Muscle of back (tissue), 3 donors: ENCODE measurements at regions not wholly inside any gene's neighbourhood (a gene's known extent, or its start where the extent isn't known, plus 50 kb on each side); places are given as distances from the start of the nearest gene placed in this dataset.

Experiments used
- DNase-seq, 3 donors: peaks; one replicate each; pipeline versions ENCODE4 v3.0.0 to v3.0.0-alpha.2; 2013

DNA sequence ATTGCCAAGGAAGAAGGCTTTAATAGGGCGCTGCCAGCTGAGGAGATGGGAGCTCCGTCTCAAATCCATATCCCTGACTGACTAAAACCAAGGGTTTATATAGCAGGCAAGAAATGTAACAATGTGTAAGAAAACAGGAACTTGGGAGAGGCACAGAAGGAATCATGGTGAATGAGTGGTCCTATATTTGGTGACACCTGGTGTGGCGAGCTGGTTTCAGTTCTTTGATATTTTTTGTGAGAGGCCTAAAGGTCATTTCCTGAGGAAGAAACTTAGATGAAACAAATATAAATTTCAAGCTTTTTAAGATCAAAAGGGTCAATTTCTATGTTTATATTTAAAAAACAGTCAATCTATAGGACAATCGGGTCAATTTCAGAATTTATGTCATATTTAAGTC lies 826.3 kb downstream of the SLITRK6 start:
- DNase-seq = no peak

DNA sequence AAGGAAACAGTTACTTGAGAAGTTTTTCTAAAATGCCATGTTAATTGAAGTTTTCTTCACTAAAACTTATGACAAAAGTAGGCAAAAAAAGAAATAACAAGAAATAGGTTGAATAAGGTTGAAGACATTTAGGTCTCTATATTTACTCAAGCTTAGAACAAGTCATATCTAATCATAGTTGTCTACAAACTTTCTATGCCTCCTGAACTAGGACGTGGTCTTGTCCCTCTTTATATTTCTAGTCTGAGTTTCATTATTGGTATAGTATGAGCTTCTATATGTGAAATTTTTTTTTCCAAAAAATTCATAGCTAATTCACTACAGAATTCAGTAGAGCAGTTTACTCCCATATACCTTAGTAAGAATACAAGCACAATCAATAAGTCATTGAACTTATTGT lies 836.4 kb downstream of the SLITRK6 start:
- no peak for DNase-seq

DNA sequence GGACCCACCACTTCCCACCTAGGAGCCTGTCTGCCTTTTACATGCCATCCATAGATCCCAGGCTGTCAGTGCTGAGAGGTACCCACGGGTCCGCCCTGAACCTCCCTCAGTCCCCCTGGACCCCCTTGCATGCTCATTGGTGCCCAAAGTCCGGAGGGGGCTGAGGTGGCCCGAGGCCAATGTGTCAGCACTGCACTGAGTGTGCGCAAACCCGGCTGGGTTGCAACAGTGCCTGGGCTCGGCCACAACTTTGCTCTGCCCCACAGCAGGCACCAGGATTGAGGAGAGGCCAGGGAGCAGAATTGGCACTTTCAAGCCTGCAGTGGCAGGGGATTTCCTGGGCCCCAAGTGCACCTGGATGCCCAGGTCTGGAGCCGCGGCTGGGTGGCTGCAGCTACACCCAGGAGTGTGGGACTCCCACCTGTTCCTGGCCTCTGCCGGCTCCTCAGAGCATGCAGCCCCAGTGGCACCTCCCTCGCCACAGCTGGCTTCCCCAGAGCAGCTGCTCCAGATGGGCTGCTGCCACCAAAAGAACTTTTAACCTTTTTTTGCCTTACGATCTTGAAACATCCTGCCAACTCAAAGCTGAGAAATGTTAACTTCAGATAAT lies 837.0 kb downstream of the SLITRK6 start:
- no peak for DNase-seq

GRCh38 chr13:84961023-84961422 lies 838.2 kb downstream of the SLITRK6 start:
- DNase-seq = no peak

DNA sequence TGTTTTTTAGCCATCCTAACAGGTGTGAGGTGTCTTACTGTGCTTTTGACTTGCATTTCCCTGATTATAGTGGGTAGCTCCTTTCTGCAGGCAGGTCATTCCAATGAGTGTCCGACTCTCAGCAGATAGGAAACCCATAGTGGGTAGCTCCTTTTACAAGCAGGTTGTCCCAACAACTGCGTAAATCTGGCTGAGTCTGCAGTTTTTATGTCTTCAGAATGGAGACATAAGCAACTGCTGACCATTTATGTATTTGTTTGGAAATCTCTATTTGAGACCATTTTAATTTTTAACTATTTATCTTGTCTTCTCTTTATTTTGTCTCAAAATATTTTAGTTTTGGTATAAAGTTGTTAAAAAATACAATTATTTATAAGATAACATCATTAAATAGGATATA lies 839.4 kb downstream of the SLITRK6 start:
- DNase-seq = no peak

DNA sequence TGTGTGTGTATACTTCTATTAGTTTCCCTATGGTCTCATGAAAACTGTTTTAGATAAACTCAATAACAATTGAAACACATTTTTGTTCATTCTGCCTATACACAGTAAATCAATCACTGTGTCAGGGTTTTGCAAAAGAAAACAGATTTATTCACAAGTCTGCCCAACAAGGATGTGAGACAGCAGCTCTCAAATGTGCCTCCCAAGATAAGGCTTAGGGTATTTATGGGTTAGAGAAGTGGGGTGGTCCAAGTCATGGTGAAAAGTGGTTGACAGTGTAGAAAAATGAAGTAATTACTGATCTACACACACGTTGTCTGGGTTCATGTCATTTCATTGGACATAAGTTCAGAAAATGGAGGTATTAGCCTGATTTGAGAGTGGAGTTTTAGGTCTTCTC lies 844.6 kb downstream of the SLITRK6 start:
- DNase-seq = no peak

DNA sequence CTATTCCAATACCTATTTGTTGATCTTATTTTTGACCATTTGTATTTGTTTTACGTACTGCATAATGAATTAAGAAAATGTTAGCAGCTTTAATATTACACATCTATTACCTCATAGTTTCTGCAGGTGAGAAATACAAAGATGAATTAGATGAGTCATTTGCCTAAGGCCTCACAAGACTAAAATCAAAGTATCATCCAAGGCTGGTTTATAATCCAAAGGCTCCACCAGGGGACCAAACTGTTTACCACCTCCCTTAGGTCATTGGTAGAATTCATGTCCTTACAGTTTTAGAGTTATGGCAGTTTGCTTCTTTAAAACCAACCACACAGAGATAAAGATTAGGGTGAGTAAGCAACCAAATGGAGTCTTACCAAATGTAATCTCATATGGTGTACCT lies 848.1 kb downstream of the SLITRK6 start:
- DNase-seq = no peak

DNA sequence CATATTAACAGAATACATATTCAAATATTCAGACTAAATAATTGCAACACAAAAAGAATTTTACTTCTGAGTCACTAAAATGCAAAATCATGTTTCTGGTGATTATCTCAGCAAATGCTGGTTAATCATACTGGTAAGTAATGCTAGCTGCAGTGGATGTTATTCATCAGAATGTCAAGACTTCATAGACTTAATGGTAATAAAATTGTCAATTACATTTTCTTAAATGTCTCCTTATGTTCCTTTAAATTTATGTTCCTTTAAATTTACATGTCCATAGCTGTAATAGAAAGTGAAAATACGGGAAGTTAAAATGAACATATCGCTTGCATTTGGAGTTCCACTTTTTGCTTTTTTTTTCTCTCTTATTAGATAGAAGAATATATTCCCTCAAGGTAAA lies 853.0 kb downstream of the SLITRK6 start:
- DNase-seq = no peak

DNA sequence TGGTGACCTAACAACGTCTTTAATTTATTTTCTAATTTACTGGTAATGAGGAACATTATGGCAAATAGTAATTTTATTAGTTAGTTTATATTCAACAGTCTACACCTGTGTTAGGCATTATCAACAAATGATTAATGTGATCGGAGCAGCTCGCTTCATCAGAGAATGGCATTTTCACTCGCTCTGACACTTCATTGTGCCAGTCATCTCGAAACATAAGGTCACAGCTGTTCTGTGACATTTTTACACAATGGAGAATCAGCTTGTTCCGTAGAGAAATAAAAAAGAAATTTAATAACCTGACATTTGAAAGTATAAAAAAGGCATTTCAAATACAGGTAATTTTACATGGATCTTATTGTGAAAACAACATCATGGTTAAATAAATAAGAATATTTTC lies 858.4 kb downstream of the SLITRK6 start:
- DNase-seq = no peak

GRCh38 chr13:84940167-84940566 lies 859.1 kb downstream of the SLITRK6 start:
- no peak for DNase-seq

- peak in 2 of 3 donors; percentile 8 to 56 for DNase-seq
Observed at GRCh38 chr13:84934911-84935310, 864.3 kb downstream of the SLITRK6 start.

DNA sequence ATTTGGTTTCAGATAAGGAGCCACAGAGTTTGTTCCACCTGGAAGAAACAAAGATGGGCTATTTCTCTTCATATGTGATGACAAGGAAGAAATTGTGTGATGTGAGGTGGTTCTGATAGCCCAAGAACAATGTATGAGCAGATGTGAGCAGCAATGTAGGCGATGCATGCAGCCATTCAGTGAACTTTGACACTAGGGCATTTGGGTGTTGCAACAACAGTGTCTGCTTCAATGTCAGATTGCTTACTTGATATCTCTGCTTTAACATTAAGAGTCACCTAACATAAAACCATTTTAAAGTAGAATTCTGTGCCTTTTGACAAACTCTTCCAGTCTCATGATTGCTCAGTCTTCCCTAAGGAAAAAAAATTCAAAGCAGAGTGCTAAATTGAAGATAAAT lies 865.4 kb downstream of the SLITRK6 start:
- DNase-seq = no peak

GRCh38 chr13:84931264-84931663 lies 868.0 kb downstream of the SLITRK6 start:
- DNase-seq = peak; percentile 13 to 41 (median 17)

- DNase-seq = no peak
Observed at GRCh38 chr13:84927442-84928169, 871.6 kb downstream of the SLITRK6 start.

- DNase-seq = no peak
Observed at GRCh38 chr13:84925443-84925842, 873.8 kb downstream of the SLITRK6 start.

GRCh38 chr13:84923831-84924230 lies 875.4 kb downstream of the SLITRK6 start:
- no peak for DNase-seq

GRCh38 chr13:84917252-84917878 lies 881.9 kb downstream of the SLITRK6 start:
- DNase-seq = peak; percentile 10 to 42 (median 18)

DNA sequence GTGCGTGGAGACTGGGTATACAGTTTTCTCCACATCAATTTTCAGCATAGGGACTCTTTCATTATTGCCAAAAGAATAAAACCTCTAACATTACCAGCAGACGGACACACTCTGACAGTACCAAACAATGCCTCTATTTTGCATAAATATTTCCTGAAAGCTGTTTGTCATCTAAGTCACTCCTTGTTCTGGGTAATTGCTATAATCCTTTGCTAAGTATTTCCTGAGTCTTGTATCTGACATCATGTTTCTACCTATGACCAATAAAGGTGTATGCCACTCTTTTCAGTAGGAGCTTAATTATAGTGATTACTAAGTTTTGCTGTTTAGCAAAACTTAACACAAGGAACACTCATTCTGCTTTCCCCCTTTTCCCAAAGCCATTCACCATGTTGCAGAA lies 886.5 kb downstream of the SLITRK6 start:
- no peak for DNase-seq

DNA sequence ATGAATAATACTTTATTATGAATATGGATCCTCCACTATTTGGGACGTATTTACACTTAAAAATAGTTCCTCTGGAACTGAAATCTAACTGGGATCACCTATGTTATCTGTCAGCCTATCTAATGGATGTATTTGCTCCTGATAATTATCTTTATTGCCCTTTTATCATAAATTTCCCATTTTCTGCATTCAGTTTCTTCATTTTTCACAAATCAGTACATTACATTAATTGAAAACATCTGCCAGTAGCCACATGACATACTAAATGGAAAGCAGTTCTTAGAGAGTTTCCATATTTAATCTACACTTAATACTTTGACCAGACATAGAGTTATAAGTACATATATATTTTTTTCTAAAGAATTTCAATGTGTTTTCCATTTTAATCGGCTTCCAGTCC lies 888.8 kb downstream of the SLITRK6 start:
- DNase-seq = no peak

DNA sequence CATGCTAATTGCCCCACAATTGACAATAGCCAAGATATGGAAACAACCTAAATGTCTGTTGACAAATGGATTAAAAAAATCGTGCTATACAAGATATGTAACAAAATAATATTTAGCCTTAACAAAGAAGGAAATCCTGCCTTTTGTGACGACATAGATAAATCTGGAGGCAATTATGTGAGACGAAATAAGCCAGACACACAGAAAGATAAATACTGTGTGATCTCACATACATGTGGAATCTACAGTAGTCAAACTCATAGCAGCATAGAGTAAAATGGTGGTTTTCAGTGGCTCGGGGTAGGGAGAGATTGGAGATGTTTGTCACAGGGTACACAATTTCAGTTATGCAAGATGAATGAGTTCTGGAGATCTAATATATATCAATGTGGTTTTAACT lies 895.8 kb downstream of the SLITRK6 start:
- no peak for DNase-seq

DNA sequence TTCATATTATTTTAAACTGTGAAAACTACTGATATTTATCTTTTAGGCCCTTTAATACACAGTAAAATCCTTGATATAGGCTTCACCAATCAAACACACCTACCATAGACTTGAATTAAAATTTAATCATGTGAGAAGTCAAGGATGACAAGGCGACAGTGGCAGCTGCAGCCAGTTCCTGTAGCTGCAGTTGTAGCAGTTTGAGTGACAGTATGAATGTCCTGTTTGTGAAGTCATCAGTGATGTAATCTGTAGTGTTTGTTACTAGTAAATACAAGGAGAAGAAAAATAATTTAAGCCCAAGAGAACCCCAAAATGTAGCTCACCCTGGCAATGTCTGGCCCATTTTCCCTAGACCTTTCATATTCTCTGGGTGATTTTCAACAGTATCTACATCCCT lies 897.0 kb downstream of the SLITRK6 start:
- no peak for DNase-seq

GRCh38 chr13:84896128-84896527 lies 903.1 kb downstream of the SLITRK6 start:
- DNase-seq = peak; percentile 47 to 79 (median 65)

DNA sequence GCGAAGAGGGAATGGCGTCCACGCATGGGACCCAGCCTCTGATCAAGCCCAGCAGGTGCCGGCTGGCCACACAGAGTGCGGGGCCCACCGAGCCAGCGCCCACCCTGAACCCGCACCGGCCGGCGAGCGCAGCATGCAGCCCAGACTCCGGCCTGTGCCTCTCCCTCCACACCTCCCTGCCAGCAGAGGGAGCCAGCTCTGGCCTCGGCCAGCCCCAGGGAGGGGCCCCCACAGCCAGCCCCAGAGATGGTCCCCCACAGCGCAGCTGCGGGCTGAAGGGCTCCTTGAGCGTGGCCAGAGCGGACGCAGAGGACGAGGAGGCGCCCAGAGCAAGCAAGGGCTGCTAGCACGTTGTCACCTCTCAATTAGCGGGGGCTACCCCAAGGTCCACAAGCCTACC lies 904.5 kb downstream of the SLITRK6 start:
- no peak for DNase-seq
